Prostate gland (tissue), 2 donors: ENCODE measurements at regions not wholly inside any gene's neighbourhood (a gene's known extent, or its start where the extent isn't known, plus 50 kb on each side); places are given as distances from the start of the nearest gene placed in this dataset.

Experiments
- DNase-seq: peaks from one replicate; pipeline ENCODE4 v3.0.0-alpha.2; 2019; ENCODE audit warnings: low spot score
- H3K27ac ChIP-seq, 2 donors: fragments of 200-600 bp; sonication (generic); 2 replicates each; pipeline ENCODE4 v1.5.1; 2017 to 2019
- H3K27me3 ChIP-seq: fragments of 200-600 bp; sonication (generic); replicated peaks from 2 replicates; pipeline ENCODE4 v1.5.1; 2019; ENCODE audit not compliant: insufficient read depth
- H3K36me3 ChIP-seq, 2 donors: fragments of 200-600 bp; sonication (generic); 1 replicate in 1 of 2; 2 replicates in 1 of 2; pipeline versions ENCODE4 v1.5.1 to v1.8.1; 2017 to 2019
- H3K4me1 ChIP-seq: fragments of 200-600 bp; sonication (generic); replicated peaks from 2 replicates; pipeline ENCODE4 v1.5.1; 2019
- H3K4me3 ChIP-seq, 2 donors: fragments of 200-600 bp; sonication (generic); 2 replicates each; pipeline ENCODE4 v1.5.1; 2017 to 2019
- H3K9me3 ChIP-seq: fragments of 200-600 bp; sonication (generic); 2 replicates; pipeline ENCODE4 v1.5.1; 2017
- CTCF ChIP-seq, 4 experiments: fragments of 200-600 bp in 2 of 4; fragments of 450-650 bp in 2 of 4; sonication (generic) in 2 of 4; IDR thresholded peaks; 1 replicate in 3 of 4; 2 replicates in 1 of 4; pipeline ENCODE4 v1.5.1; 2016 to 2019; ENCODE audit warnings: antibody characterized with exemption in 4 of 4, mild to moderate bottlenecking in 2 of 4, moderate library complexity in 2 of 4
- POLR2A ChIP-seq: fragments of 450-650 bp; IDR thresholded peaks from one replicate; pipeline ENCODE4 v1.6.1; 2016; ENCODE audit warnings: antibody characterized with exemption, mild to moderate bottlenecking
- POLR2AphosphoS5 ChIP-seq: sonication (generic); formaldehyde crosslinking; IDR thresholded peaks from one replicate; pipeline ENCODE4 v1.6.1; 2017; ENCODE audit warnings: antibody characterized with exemption
- WGBS: methylation state at CpG from one replicate; pipeline ENCODE4 v1.1.5; 2018; 5-methylcytosine and 5-hydroxymethylcytosine counted together
- intact Hi-C: fragments of 100-400 bp; cut with DNase I; formaldehyde crosslinking; loops from one replicate; pipeline ENCODE4 v1.14.2; 2022

GRCh38 chr20:6238421-6238820, 115.6 kb upstream of the FERMT1 start:
- no peak overlapping the region for H3K4me3 ChIP-seq
- no peaks in the 10 kb centered on the region for H3K36me3 ChIP-seq
- no peaks in the 10 kb centered on the region for H3K27me3 ChIP-seq
- intact Hi-C loops, result no loop called here
- no peak for DNase-seq
- no peak for TF ChIP-seq POLR2A
- no peak for TF ChIP-seq CTCF (IDR thresholded peaks at IDR 0.05)
- no peak for TF ChIP-seq POLR2AphosphoS5
- no peaks in the 10 kb centered on the region for H3K9me3 ChIP-seq
- no peak overlapping the region for H3K27ac ChIP-seq
- WGBS, result 61% methylated on average over 6 of the region's 6 CpGs
- H3K4me1 ChIP-seq, result no peaks in the 10 kb centered on the region

- Histone ChIP-seq H3K9me3 (no peaks in the 10 kb centered on the region), H3K27ac (no peak overlapping the region), H3K27me3 (no peaks in the 10 kb centered on the region), H3K4me3 (no peak overlapping the region), H3K36me3 (no peaks in the 10 kb centered on the region), H3K4me1 (no peaks in the 10 kb centered on the region)
- WGBS, result 95% methylated on average over 1 of the region's 1 CpG
- intact Hi-C loops, result no loop called here
- no peak for DNase-seq
- TF ChIP-seq CTCF (IDR thresholded peaks at IDR 0.05) (no peak), POLR2A (no peak), POLR2AphosphoS5 (no peak)
These were observed 112.7 kb upstream of the FERMT1 start for GRCh38 chr20:6235510-6235909.

GRCh38 chr20:6232436-6232835, 109.6 kb upstream of the FERMT1 start:
- H3K27me3 ChIP-seq, result no peaks in the 10 kb centered on the region
- H3K4me1 ChIP-seq, result no peaks in the 10 kb centered on the region
- no peak for TF ChIP-seq POLR2A
- TF ChIP-seq CTCF (IDR thresholded peaks at IDR 0.05), result no peak
- no peak for TF ChIP-seq POLR2AphosphoS5
- H3K9me3 ChIP-seq, result no peaks in the 10 kb centered on the region
- 94% methylated on average over 3 of the region's 3 CpGs for WGBS
- H3K36me3 ChIP-seq, result no peaks in the 10 kb centered on the region
- DNase-seq, result no peak
- H3K27ac ChIP-seq, result no peak overlapping the region
- intact Hi-C loops, result no loop called here
- H3K4me3 ChIP-seq, result no peak overlapping the region

- TF ChIP-seq POLR2A (no peak), CTCF (IDR thresholded peaks at IDR 0.05) (no peak), POLR2AphosphoS5 (no peak)
- intact Hi-C loops, result no loop called here
- no peak overlapping the region for H3K27ac ChIP-seq
- DNase-seq, result no peak
- no peaks in the 10 kb centered on the region for H3K27me3 ChIP-seq
- H3K4me1 ChIP-seq, result no peaks in the 10 kb centered on the region
- no peaks in the 10 kb centered on the region for H3K9me3 ChIP-seq
- H3K36me3 ChIP-seq, result no peaks in the 10 kb centered on the region
- 30% methylated on average over 2 of the region's 2 CpGs for WGBS
- no peak overlapping the region for H3K4me3 ChIP-seq
These were observed 108.7 kb upstream of the FERMT1 start for GRCh38 chr20:6231556-6231955.

GRCh38 chr20:6228302-6228843, 105.5 kb upstream of the FERMT1 start:
- no peak overlapping the region for H3K27ac ChIP-seq
- H3K4me3 ChIP-seq, result no peak overlapping the region
- H3K36me3 ChIP-seq, result no peaks in the 10 kb centered on the region
- no peaks in the 10 kb centered on the region for H3K27me3 ChIP-seq
- no peaks in the 10 kb centered on the region for H3K4me1 ChIP-seq
- 50% methylated on average over 2 of the region's 2 CpGs for WGBS
- intact Hi-C loops, result no loop called here
- H3K9me3 ChIP-seq, result no peaks in the 10 kb centered on the region
- DNase-seq, result no peak
- TF ChIP-seq CTCF (IDR thresholded peaks at IDR 0.05) (no peak), POLR2A (no peak), POLR2AphosphoS5 (no peak)
